ENCODE measurements at regions not wholly inside any gene's neighbourhood (a gene's known extent, or its start where the extent isn't known, plus 50 kb on each side); places are given as distances from the start of the nearest gene placed in this dataset.

- TF ChIP-seq HDAC6 (IDR thresholded peaks at IDR 0.05; ENCODE audit: unreplicated experiment), result no peak
- TF ChIP-seq, protein P1, sequence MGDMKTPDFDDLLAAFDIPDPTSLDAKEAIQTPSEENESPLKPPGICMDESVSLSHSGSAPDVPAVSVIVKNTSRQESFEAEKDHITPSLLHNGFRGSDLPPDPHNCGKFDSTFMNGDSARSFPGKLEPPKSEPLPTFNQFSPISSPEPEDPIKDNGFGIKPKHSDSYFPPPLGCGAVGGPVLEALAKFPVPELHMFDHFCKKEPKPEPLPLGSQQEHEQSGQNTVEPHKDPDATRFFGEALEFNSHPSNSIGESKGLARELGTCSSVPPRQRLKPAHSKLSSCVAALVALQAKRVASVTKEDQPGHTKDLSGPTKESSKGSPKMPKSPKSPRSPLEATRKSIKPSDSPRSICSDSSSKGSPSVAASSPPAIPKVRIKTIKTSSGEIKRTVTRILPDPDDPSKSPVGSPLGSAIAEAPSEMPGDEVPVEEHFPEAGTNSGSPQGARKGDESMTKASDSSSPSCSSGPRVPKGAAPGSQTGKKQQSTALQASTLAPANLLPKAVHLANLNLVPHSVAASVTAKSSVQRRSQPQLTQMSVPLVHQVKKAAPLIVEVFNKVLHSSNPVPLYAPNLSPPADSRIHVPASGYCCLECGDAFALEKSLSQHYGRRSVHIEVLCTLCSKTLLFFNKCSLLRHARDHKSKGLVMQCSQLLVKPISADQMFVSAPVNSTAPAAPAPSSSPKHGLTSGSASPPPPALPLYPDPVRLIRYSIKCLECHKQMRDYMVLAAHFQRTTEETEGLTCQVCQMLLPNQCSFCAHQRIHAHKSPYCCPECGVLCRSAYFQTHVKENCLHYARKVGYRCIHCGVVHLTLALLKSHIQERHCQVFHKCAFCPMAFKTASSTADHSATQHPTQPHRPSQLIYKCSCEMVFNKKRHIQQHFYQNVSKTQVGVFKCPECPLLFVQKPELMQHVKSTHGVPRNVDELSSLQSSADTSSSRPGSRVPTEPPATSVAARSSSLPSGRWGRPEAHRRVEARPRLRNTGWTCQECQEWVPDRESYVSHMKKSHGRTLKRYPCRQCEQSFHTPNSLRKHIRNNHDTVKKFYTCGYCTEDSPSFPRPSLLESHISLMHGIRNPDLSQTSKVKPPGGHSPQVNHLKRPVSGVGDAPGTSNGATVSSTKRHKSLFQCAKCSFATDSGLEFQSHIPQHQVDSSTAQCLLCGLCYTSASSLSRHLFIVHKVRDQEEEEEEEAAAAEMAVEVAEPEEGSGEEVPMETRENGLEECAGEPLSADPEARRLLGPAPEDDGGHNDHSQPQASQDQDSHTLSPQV (IDR thresholded peaks at IDR 0.05), result no peak
These were observed 122.6 kb downstream of the TLR4 start (continued) for GRCh38 chr9:117826837-117827236.

DNA sequence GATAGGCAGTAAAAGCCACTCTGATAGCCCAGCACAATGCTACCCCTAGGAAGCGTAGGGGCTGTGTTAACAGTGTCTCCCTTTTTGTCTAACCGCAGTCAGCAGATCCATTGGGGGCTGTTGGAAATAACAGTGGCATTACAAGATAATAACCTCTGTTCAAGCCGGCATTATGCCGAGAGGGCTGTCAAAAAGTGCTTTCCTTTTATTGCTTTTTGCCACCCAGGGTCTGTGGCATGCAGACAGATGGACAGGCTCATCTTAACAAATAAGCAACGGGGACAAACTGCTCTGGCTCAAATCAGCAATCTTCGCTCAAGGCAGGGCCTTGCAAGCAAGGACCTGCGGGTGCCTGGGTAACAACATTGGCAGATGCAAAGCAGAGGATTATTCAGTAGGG, 123.3 kb downstream of the TLR4 start:
- POLR2A ChIA-PET, result no interaction called here
- Histone ChIP-seq H3K9me3 (replicated peaks; ENCODE audit: control insufficient read depth, insufficient read depth, low read length) (no peaks in the 10 kb centered on the region), H3K4me1 (ENCODE audit: control insufficient read depth, insufficient read depth, low read length) (peaks cover 11% of the 10 kb centered on the region), H3K27me3 (replicated peaks in 1 of 2; ENCODE audit: control insufficient read depth in 2 of 2, insufficient read depth in 2 of 2, low read length in 1 of 2) (no peaks in the 10 kb centered on the region), H2AFZ (ENCODE audit: control insufficient read depth, low read depth, low read length) (no peak overlapping the region), H3K27ac (ENCODE audit: control insufficient read depth, insufficient read depth) (no peak overlapping the region), H3K36me3 (ENCODE audit: control insufficient read depth in 2 of 2, insufficient read depth in 2 of 2, low read length in 1 of 2) (no peaks in the 10 kb centered on the region), H3K4me2 (ENCODE audit: control insufficient read depth, insufficient read depth) (no peak overlapping the region), H3K9ac (ENCODE audit: control insufficient read depth, insufficient read depth, low read length) (no peak overlapping the region), H3K79me2 (ENCODE audit: control insufficient read depth, insufficient read depth, low read length) (no peaks in the 10 kb centered on the region), H3K4me3 (no peak overlapping the region), H4K20me1 (ENCODE audit: control insufficient read depth, insufficient read depth) (no peaks in the 10 kb centered on the region)
- DNase-seq (ENCODE audit: low read depth, low spot score) (no peak), FAIRE-seq (no peak), ATAC-seq (no peak)
- CTCF ChIA-PET, result interaction anchor here (1.2 to 1.3 kb wide), 2 partner anchors 9 to 113 kb away, joined by 3 read pairs; no protein-coding TSS in a partner anchor
- BruUV-seq (replicated peaks), result no TSS peak
- TF ChIP-seq TCF7 (IDR thresholded peaks at IDR 0.05; ENCODE audit: borderline replicate concordance), result no peak
- TF ChIP-seq EGR1 (IDR thresholded peaks at IDR 0.05; ENCODE audit: borderline replicate concordance in 1 of 2, low read depth in 2 of 2, low read length in 2 of 2), result no peak
- TF ChIP-seq ESRRA (IDR thresholded peaks at IDR 0.05; ENCODE audit: low read length), result no peak
- no peak for TF ChIP-seq MYB (IDR thresholded peaks at IDR 0.05; ENCODE audit: borderline replicate concordance, low read depth, low read length)
- TF ChIP-seq, protein P2, sequence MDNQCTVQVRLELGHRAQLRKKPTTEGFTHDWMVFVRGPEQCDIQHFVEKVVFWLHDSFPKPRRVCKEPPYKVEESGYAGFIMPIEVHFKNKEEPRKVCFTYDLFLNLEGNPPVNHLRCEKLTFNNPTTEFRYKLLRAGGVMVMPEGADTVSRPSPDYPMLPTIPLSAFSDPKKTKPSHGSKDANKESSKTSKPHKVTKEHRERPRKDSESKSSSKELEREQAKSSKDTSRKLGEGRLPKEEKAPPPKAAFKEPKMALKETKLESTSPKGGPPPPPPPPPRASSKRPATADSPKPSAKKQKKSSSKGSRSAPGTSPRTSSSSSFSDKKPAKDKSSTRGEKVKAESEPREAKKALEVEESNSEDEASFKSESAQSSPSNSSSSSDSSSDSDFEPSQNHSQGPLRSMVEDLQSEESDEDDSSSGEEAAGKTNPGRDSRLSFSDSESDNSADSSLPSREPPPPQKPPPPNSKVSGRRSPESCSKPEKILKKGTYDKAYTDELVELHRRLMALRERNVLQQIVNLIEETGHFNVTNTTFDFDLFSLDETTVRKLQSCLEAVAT (IDR thresholded peaks at IDR 0.05), result no peak
- no peak for TF ChIP-seq TCF12 (IDR thresholded peaks at IDR 0.05; ENCODE audit: low read depth, low read length)
- no peak for TF ChIP-seq GABPA (IDR thresholded peaks at IDR 0.05; ENCODE audit: low read depth)
- no peak for TF ChIP-seq YY1 (IDR thresholded peaks at IDR 0.05; ENCODE audit: low read depth, low read length)
- TF ChIP-seq SMAD1 (IDR thresholded peaks at IDR 0.05; ENCODE audit: low read depth, partially characterized antibody), result no peak
- no peak for TF ChIP-seq DPF2 (IDR thresholded peaks at IDR 0.05)
- no peak for TF ChIP-seq KDM1A (IDR thresholded peaks at IDR 0.05; ENCODE audit: borderline replicate concordance)
- no peak for TF ChIP-seq POLR2AphosphoS2 (IDR thresholded peaks at IDR 0.05; ENCODE audit: low read depth, low read length)
- no peak for TF ChIP-seq ATF3 (IDR thresholded peaks at IDR 0.05; ENCODE audit: borderline replicate concordance, extremely low read depth, low read depth, low read length)
- no peak for TF ChIP-seq RUNX3 (IDR thresholded peaks at IDR 0.05; ENCODE audit: low read length)
- TF ChIP-seq SREBF1 (IDR thresholded peaks at IDR 0.05; ENCODE audit: low read length), result no peak
- intact Hi-C loops (cut with micrococcal nuclease; ENCODE audit: unreplicated experiment) (no loop called here), in situ Hi-C loops (cut with MboI) (no loop called here)
- SMC1A ChIA-PET (ENCODE audit: uncharacterized antibody, unreplicated experiment), result no interaction called here
- WGBS (ENCODE audit: insufficient coverage, insufficient replicate concordance, low lambda C conversion rate, missing lambda C conversion rate), result 50% methylated on average over 7 of the region's 7 CpGs
- RAD21 ChIA-PET (ENCODE audit: unreplicated experiment), result no interaction called here

Data from GM12878 (cell line).